NCI-H2029 treated with DMSO at 0.1 percent for 48 hours (cell line): ENCODE measurements at regions not wholly inside any gene's neighbourhood (a gene's known extent, or its start where the extent isn't known, plus 50 kb on each side); places are given as distances from the start of the nearest gene placed in this dataset.

ENCODE experiments used
- DNase-seq: peaks from one replicate; lab custom pipeline; 2025; lab: John Stamatoyannopoulos, UW

DNA sequence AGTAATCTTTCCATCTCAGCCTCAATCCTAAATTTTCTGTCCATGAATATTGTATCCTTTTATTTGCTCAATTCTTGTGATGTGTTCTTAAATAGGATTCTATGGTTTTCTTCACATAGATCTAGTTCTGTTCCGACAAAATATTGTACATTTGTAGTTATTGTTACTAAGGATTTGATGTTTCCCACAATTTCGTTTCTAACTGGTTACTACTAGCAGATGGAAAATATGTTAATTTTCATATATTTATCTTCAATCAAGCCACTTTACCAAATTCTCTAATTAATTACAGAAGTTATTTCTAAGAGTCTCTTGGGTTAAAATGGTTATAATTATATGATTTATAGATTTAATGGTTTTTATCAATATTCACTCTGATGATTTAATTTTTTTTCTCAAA is 60.3 kb downstream of the SEC61B start:
- DNase-seq: no peak

DNA sequence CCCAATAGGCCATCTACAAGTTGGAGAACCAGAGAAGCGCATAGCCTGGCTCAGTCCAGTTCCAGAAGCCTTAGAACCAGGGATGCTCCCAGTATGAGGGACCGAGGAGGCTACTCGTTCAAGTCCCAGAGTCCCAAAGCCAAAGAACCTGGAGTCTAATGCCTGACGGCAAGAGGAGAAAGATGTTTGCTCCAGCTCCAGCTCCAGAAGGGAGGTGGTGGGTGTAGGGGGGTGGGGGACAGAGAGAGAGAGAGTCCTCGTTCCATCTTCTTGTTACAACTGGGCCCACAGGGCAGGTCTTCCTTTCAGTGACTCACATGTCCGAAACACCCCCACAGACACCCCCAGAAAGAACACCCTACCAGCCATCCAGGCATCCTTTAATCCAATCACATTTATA is 63.9 kb downstream of the SEC61B start:
- no peak for DNase-seq

- DNase-seq: no peak
These were observed 64.5 kb downstream of the SEC61B start for GRCh38 chr9:99286536-99286935.

- DNase-seq: no peak
These were observed 65.6 kb downstream of the SEC61B start for GRCh38 chr9:99287641-99288040.

- DNase-seq: no peak
These were observed 66.7 kb downstream of the SEC61B start for GRCh38 chr9:99288830-99289229.

DNA sequence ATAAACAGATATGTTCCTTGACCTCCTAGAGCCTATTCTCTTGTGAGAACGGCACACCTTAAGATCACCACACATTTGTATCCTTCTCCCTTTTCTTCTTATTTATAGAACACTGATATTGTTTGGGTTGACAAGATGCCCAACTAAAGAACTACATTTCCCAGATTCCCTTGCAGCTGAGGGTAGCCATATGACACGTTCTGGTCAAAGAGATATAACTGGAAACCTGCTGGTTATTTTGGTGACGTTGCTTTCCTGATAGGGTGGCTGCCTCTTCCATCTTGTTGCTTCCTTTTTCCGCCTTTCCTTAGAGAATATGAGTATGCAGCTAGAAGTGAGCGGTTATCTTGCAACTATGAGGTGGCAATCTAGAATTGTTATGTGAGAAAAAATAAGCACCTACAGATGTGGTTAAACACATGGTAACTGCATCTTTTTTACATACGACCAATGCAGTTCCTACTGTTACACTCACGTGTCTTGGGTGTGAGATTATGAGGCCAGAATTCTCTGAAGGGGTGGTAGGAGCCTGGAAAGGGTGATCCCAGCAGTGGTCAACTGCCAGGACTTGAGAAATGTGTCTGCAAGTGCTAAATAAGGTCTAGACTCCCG is 72.9 kb downstream of the SEC61B start:
- no peak for DNase-seq

- peak; percentile 7 for DNase-seq
These were observed 74.3 kb downstream of the SEC61B start for GRCh38 chr9:99296291-99296951.

- no peak for DNase-seq
These were observed 76.5 kb downstream of the SEC61B start for GRCh38 chr9:99298614-99299013.

- no peak for DNase-seq
These were observed 77.4 kb downstream of the SEC61B start for GRCh38 chr9:99299211-99300102.

GRCh38 chr9:99300103-99300439 is 78.0 kb downstream of the SEC61B start:
- DNase-seq: no peak

DNA sequence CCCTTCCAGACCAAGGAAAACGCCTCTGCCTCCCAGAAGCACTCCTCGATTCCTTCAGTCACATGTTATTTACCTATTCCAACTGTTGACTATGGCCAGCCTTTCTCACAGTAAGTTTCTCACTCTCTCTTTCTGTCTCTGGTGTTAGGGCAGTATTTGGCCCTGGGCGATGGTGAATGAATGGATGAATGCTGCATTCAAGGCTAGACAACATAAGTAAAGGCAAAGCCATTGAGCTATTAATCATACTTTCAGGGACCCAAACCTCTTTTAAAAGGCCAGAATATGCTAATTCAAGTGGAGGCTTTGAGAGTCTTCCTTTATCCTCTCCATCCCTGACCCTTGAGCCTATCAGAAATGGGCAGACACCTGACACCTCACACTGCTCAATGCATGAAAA is 78.5 kb downstream of the SEC61B start:
- no peak for DNase-seq

- DNase-seq: no peak
These were observed 81.1 kb downstream of the SEC61B start for GRCh38 chr9:99303177-99303576.

- DNase-seq: no peak
These were observed 83.0 kb downstream of the SEC61B start for GRCh38 chr9:99305124-99305523.

GRCh38 chr9:99305820-99306811 is 84.0 kb downstream of the SEC61B start:
- no peak for DNase-seq

- no peak for DNase-seq
These were observed 85.8 kb downstream of the SEC61B start for GRCh38 chr9:99307851-99308250.

GRCh38 chr9:99309141-99309939 is 87.3 kb downstream of the SEC61B start:
- DNase-seq: no peak

DNA sequence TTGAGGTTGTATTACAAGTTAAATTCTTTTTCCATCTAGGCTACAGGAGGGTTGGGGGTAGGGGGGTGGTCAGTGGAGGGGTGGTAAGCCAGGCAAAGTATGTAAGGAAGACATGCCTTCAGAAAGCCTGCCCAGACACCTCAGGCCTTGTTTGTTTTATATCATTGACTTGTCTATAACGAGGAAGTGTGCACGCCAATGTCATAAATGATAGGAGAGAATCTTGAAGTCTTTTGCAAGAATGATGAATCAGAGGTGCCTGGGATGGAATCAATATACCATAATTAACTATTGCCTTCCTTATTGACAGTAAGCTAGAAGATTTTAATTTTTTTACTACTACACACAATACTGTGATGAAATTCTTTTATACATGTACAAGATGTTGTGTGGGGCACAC is 90.7 kb downstream of the SEC61B start:
- DNase-seq: no peak

DNA sequence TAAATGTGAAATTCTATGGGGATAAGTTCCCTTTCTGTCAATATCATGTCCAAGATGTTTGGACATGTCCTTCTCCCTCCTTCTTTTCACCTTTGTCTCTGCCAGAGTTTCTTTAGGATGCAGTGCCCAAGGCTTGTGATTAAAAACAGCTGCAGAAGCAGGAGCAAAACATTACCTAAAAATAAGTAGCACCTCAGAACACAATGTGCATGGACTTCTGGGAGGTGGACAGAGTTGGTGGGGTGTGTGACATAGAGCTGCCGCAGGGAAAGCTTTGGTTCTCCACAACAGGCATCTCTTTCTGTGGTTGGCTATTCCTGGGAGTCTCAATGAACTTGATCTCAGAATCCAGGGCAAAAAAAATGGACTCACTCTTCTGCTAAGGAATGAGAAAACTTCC is 97.0 kb downstream of the SEC61B start:
- no peak for DNase-seq

DNA sequence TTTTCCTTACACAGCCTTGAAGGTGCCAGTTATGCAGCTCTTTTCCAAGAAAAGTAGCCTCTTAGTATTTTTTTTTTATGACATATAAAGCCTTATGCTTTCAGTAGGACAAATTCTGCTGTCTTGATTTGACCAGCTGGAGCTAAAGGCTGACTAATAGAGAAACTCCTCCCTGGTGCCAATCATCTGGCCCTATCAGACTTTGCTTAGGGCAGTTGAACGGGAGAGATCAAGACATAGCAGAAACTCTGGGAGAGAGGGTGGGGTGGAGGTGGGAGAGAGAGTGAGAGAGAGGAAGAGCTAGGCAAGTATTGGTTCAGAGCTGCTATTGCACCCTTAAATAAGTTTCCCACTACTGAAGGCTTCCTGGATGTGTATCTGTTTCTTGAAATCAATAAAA is 100.2 kb downstream of the SEC61B start:
- no peak for DNase-seq

GRCh38 chr9:99326112-99326916 is 104.2 kb downstream of the SEC61B start:
- DNase-seq: no peak

GRCh38 chr9:99326917-99327189 is 104.8 kb downstream of the SEC61B start:
- DNase-seq: no peak
